Stimulated activated naive CD8-positive, alpha-beta T cell treated with anti-CD3 and anti-CD28 coated beads, Interleukin-15, amount 100 ng/mL, for 72 hours (primary cell): ENCODE measurements at regions not wholly inside any gene's neighbourhood (a gene's known extent, or its start where the extent isn't known, plus 50 kb on each side); places are given as distances from the start of the nearest gene placed in this dataset.
"Not testable (repeated sequence)": the region's sequence is repeated elsewhere in the genome, so short reads cannot be mapped to it uniquely, and the experiment has no call there.

ENCODE experiments used
- ATAC-seq: fragments of 150-1000 bp; cut with Tn5 transposase; 2 replicates; pipeline ENCODE4 v1.10.0; 2021; ENCODE audit warnings: mild to moderate bottlenecking, moderate library complexity
- DNase-seq, 2 donors: peaks; one replicate each; pipeline ENCODE4 v3.0.0; 2021 to 2022
- H3K27ac Mint-ChIP-seq, 2 donors: one replicate each; pipeline ENCODE4 v1.8.0; 2022; ENCODE audit warnings: mild to moderate bottlenecking in 2 of 2, mixed read lengths in 2 of 2, moderate library complexity in 2 of 2
- H3K27me3 Mint-ChIP-seq: one replicate; pipeline ENCODE4 v1.8.0; 2022; ENCODE audit warnings: mixed read lengths
- H3K4me1 Mint-ChIP-seq: one replicate; pipeline ENCODE4 v1.8.0; 2022; ENCODE audit warnings: mild to moderate bottlenecking, mixed read lengths
- H3K4me3 Mint-ChIP-seq, 2 donors: one replicate each; pipeline ENCODE4 v1.8.0; 2022; ENCODE audit warnings: mild to moderate bottlenecking in 2 of 2, mixed read lengths in 2 of 2, moderate library complexity in 1 of 2
- H3K9me3 Mint-ChIP-seq, 2 donors: one replicate each; pipeline ENCODE4 v1.8.0; 2022; ENCODE audit warnings: mixed read lengths in 2 of 2

- DNase-seq (no peak), ATAC-seq (no peak)
- Mint-ChIP-seq H3K27ac (no peak overlapping the region), H3K4me1 (no peaks in the 10 kb centered on the region), H3K4me3 (no peak overlapping the region), H3K27me3 (no peaks in the 10 kb centered on the region), H3K9me3 (no peaks in the 10 kb centered on the region)
Measured at GRCh38 chr7:109713366-109713765, 1143.7 kb downstream of the DNAJB9 start.

- DNase-seq, H3K9me3 Mint-ChIP-seq, H3K27ac Mint-ChIP-seq, H3K4me3 Mint-ChIP-seq, H3K4me1 Mint-ChIP-seq, H3K27me3 Mint-ChIP-seq, ATAC-seq: not testable (repeated sequence)
Measured at GRCh38 chr7:109719359-109719758, 1149.7 kb downstream of the DNAJB9 start.

- DNase-seq = no peak
- ATAC-seq = no peak
- Mint-ChIP-seq H3K9me3 (peaks cover 4 to 15% of the 10 kb centered on the region in 2 donors), H3K4me3 (no peak overlapping the region), H3K4me1 (no peaks in the 10 kb centered on the region), H3K27me3 (no peaks in the 10 kb centered on the region), H3K27ac (no peak overlapping the region)
Measured at GRCh38 chr7:109734601-109735000, 1164.9 kb downstream of the DNAJB9 start.

GRCh38 chr7:109735881-109736280, 1166.2 kb downstream of the DNAJB9 start:
- Mint-ChIP-seq H3K27ac (no peak overlapping the region), H3K27me3 (no peaks in the 10 kb centered on the region), H3K4me1 (no peaks in the 10 kb centered on the region), H3K9me3 (peaks cover 0 to 2% of the 10 kb centered on the region in 2 donors), H3K4me3 (no peak overlapping the region)
- ATAC-seq (no peak), DNase-seq (no peak)

GRCh38 chr7:109745677-109746410, 1176.2 kb downstream of the DNAJB9 start:
- ATAC-seq (no peak), DNase-seq (no peak)
- H3K27me3 Mint-ChIP-seq = no peaks in the 10 kb centered on the region
- H3K9me3 Mint-ChIP-seq = no peaks in the 10 kb centered on the region
- H3K4me1 Mint-ChIP-seq = no peaks in the 10 kb centered on the region
- no peak overlapping the region for H3K27ac Mint-ChIP-seq
- H3K4me3 Mint-ChIP-seq = no peak overlapping the region

- ATAC-seq (no peak), DNase-seq (no peak)
- H3K4me1 Mint-ChIP-seq = no peaks in the 10 kb centered on the region
- H3K9me3 Mint-ChIP-seq = no peaks in the 10 kb centered on the region
- no peak overlapping the region for H3K27ac Mint-ChIP-seq
- H3K4me3 Mint-ChIP-seq = no peak overlapping the region
- no peaks in the 10 kb centered on the region for H3K27me3 Mint-ChIP-seq
Measured at GRCh38 chr7:109751241-109751640, 1181.6 kb downstream of the DNAJB9 start.

GRCh38 chr7:109752068-109752467, 1182.4 kb downstream of the DNAJB9 start:
- Mint-ChIP-seq H3K27ac (no peak overlapping the region), H3K27me3 (no peaks in the 10 kb centered on the region), H3K4me1 (no peaks in the 10 kb centered on the region), H3K4me3 (no peak overlapping the region), H3K9me3 (no peaks in the 10 kb centered on the region)
- DNase-seq (no peak), ATAC-seq (no peak)

- H3K4me3 Mint-ChIP-seq = no peak overlapping the region
- H3K27me3 Mint-ChIP-seq = no peaks in the 10 kb centered on the region
- peaks cover 12 to 16% of the 10 kb centered on the region in 2 donors for H3K9me3 Mint-ChIP-seq
- H3K27ac Mint-ChIP-seq = no peak overlapping the region
- no peak for DNase-seq
- no peak for ATAC-seq
- no peaks in the 10 kb centered on the region for H3K4me1 Mint-ChIP-seq
Measured at GRCh38 chr7:109757713-109758112, 1188.0 kb downstream of the DNAJB9 start.

GRCh38 chr7:109763611-109764010, 1193.9 kb downstream of the DNAJB9 start:
- Mint-ChIP-seq H3K4me1 (no peaks in the 10 kb centered on the region), H3K27me3 (no peaks in the 10 kb centered on the region), H3K4me3 (no peak overlapping the region), H3K27ac (no peak overlapping the region), H3K9me3 (peaks cover 8 to 24% of the 10 kb centered on the region in 2 donors)
- DNase-seq = no peak
- ATAC-seq = no peak

GRCh38 chr7:109772161-109772560, 1202.5 kb downstream of the DNAJB9 start:
- ATAC-seq = no peak
- no peak overlapping the region for H3K4me3 Mint-ChIP-seq
- no peaks in the 10 kb centered on the region for H3K27me3 Mint-ChIP-seq
- no peak for DNase-seq
- no peaks in the 10 kb centered on the region for H3K4me1 Mint-ChIP-seq
- peaks cover 0 to 16% of the 10 kb centered on the region in 2 donors for H3K9me3 Mint-ChIP-seq
- H3K27ac Mint-ChIP-seq = no peak overlapping the region

GRCh38 chr7:109782806-109783205, 1213.1 kb downstream of the DNAJB9 start:
- Mint-ChIP-seq H3K4me1 (no peaks in the 10 kb centered on the region), H3K4me3 (no peak overlapping the region), H3K27me3 (no peaks in the 10 kb centered on the region), H3K27ac (no peak overlapping the region), H3K9me3 (peaks cover 0 to 5% of the 10 kb centered on the region in 2 donors)
- ATAC-seq (no peak), DNase-seq (no peak)

- no peaks in the 10 kb centered on the region for H3K27me3 Mint-ChIP-seq
- H3K4me1 Mint-ChIP-seq = no peaks in the 10 kb centered on the region
- DNase-seq (no peak), ATAC-seq (no peak)
- peaks cover 0 to 6% of the 10 kb centered on the region in 2 donors for H3K9me3 Mint-ChIP-seq
- H3K27ac Mint-ChIP-seq = no peak overlapping the region
- H3K4me3 Mint-ChIP-seq = no peak overlapping the region
Measured at GRCh38 chr7:109806548-109806947, 1236.9 kb downstream of the DNAJB9 start.

- no peak overlapping the region for H3K27ac Mint-ChIP-seq
- DNase-seq (no peak), ATAC-seq (no peak)
- no peaks in the 10 kb centered on the region for H3K27me3 Mint-ChIP-seq
- no peak overlapping the region for H3K4me3 Mint-ChIP-seq
- H3K4me1 Mint-ChIP-seq = no peaks in the 10 kb centered on the region
- H3K9me3 Mint-ChIP-seq = peaks cover 10 to 18% of the 10 kb centered on the region in 2 donors
Measured at GRCh38 chr7:109821156-109821555, 1251.5 kb downstream of the DNAJB9 start.

GRCh38 chr7:109834851-109835250, 1256.1 kb upstream of the LRRN3 start:
- Mint-ChIP-seq H3K4me3 (no peak overlapping the region), H3K27ac (no peak overlapping the region), H3K27me3 (no peaks in the 10 kb centered on the region), H3K4me1 (no peaks in the 10 kb centered on the region), H3K9me3 (no peaks in the 10 kb centered on the region)
- ATAC-seq (no peak), DNase-seq (no peak)

- Mint-ChIP-seq H3K4me1 (no peaks in the 10 kb centered on the region), H3K27me3 (no peaks in the 10 kb centered on the region), H3K4me3 (no peak overlapping the region), H3K9me3 (no peaks in the 10 kb centered on the region), H3K27ac (peak overlapping the region in 1 of 2 donors; percentile 33)
- DNase-seq (no peak), ATAC-seq (no peak)
Measured at GRCh38 chr7:109835577-109835976, 1255.3 kb upstream of the LRRN3 start.

- Mint-ChIP-seq H3K27ac (no peak overlapping the region), H3K27me3 (no peaks in the 10 kb centered on the region), H3K4me3 (no peak overlapping the region), H3K9me3 (no peaks in the 10 kb centered on the region), H3K4me1 (no peaks in the 10 kb centered on the region)
- DNase-seq = no peak
- ATAC-seq = no peak
Measured at GRCh38 chr7:109836016-109836415, 1254.9 kb upstream of the LRRN3 start.

GRCh38 chr7:109842386-109842785, 1248.5 kb upstream of the LRRN3 start:
- Mint-ChIP-seq H3K4me3 (no peak overlapping the region), H3K4me1 (no peaks in the 10 kb centered on the region), H3K9me3 (no peaks in the 10 kb centered on the region), H3K27me3 (peaks cover 7% of the 10 kb centered on the region), H3K27ac (no peak overlapping the region)
- ATAC-seq (no peak), DNase-seq (no peak)
